GM19372 (cell line): ENCODE measurements at regions not wholly inside any gene's neighbourhood (a gene's known extent, or its start where the extent isn't known, plus 50 kb on each side); places are given as distances from the start of the nearest gene placed in this dataset.
"Not testable (repeated sequence)": the region's sequence is repeated elsewhere in the genome, so short reads cannot be mapped to it uniquely, and the experiment has no call there.

Source experiments
- ATAC-seq: cut with Tn5 transposase; IDR thresholded peaks from one replicate; pipeline ENCODE4 v1.9.1; 2021; ENCODE audit warnings: mild to moderate bottlenecking, low read depth, moderate library complexity; ENCODE audit not compliant: unreplicated experiment

DNA sequence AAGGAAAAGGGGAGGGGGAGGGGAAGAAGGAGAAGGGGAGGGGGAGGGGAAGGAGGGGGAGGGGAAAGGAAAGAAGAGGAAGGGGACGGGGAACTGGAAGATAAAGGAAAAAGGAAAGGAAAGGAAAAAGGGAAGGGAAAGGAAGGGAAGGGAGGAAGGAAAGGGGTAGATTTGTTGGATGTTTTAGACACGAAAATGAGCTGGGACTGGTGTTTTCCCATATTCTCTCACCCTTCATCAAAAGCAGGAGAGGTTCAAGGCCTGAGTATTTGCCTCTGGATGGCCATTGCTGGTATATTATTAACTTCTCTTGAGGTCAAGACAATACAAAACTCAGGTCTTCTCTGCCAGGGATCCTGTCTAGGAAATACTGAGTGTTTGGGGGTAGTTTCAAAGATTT, 652.7 kb downstream of the ANKRD7 start:
- ATAC-seq: no peak

DNA sequence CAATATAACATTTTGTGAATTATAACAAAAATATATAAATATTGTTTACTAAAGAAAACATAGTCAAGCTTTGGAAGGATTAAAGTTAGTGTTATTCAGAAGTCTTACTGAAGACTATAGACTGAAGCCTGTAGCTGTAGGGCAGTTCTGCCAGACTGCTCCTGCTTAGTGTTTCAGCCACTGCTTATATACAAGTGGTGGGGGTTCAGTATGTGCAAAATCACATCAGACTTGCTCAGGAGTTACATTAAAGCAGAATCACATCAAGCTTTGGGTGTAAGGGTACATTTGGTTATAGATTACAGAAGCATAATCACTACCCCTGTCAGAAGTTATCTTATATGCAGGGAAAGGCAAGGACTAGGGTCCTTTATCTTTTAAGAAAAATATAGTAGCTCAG, 653.8 kb downstream of the ANKRD7 start:
- no peak for ATAC-seq

GRCh38 chr7:118898284-118898683, 673.8 kb downstream of the ANKRD7 start:
- ATAC-seq: no peak

DNA sequence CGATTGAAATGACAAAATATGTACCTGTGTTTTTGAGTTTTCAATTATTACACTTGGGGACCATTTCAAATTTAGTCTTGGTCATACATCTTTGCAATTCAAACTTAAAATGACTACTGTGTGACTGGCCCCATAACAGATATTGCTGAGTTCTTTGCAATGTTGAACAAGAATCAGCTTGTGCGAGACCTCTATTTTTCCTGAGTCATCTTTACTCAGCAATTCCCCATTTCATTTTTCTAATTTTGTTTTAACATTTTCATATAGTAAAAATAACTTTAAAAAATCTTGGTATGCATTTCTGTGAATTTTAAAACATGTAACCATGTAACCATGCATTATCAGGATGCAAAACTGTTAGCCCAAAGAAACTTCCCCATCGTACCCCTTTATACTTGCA, 678.1 kb downstream of the ANKRD7 start:
- no peak for ATAC-seq

DNA sequence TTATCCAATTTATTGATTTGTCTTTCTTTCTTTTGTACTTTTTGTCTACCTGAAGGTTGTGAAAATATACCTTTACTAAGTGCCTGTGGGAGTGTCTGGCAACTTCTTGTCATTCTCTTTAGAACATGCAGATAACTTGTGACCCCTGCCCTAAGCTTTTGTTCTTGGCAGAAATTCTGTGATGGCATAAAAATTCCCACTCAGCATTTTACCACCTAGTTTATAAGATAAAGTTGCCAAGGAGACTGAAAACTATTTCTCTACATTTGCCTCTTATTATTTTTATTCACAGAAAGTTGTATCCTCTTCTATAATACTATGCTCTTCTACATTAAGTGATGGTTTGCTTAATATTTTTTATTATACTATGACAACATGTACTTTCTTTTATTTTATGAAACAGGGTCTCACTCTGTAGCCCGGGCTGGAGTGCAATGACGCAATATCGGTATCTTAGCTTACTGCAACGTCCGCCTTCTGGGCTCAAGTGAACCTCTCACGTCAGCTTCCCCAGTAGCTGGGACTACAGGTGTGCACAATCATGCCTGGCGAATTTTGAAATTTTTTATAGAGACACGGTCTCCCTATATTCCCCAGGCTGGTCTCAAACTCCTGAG, 683.5 kb downstream of the ANKRD7 start:
- ATAC-seq: no peak

DNA sequence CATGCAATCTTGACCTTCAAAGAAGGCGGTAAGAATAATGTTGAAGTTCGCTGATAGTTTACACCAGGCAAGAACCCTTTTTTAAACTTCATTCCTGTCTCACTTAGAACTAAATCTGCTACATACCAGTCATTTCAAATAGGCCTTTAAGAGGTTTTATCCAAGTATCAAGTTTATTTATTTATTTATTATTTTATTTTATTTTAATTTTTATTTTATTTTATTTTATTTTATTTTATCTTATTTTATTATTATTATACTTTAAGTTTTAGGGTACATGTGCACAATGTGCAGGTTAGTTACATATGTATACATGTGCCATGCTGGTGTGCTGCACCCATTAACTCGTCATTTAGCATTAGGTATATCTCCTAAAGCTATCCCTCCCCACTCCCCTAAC, 691.6 kb downstream of the ANKRD7 start:
- not testable (repeated sequence) for ATAC-seq

- ATAC-seq: no peak
Observed at GRCh38 chr7:118918556-118918955, 694.1 kb downstream of the ANKRD7 start.

GRCh38 chr7:118938845-118939244, 714.3 kb downstream of the ANKRD7 start:
- no peak for ATAC-seq

- no peak for ATAC-seq
Observed at GRCh38 chr7:118944271-118944670, 719.8 kb downstream of the ANKRD7 start.

- ATAC-seq: no peak
Observed at GRCh38 chr7:118945911-118946682, 721.6 kb downstream of the ANKRD7 start.

DNA sequence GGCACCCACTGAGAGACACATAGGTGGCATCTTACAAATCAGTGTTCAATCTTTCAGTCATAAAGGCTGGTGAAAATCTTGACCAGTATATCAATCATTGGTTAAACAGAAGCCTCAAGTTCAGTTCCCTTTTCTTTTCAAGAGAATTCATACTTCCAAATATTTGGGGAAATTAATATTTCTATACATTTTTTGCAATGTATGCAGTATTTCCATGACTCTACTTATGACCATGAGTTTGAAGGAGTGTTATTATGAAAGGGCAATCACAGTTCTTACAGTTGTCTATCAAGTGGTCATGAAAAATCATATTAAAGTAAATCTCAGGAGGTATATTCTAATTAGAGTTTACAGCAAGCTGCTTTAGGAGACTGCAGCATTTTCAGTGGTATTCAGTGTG, 724.0 kb downstream of the ANKRD7 start:
- no peak for ATAC-seq

DNA sequence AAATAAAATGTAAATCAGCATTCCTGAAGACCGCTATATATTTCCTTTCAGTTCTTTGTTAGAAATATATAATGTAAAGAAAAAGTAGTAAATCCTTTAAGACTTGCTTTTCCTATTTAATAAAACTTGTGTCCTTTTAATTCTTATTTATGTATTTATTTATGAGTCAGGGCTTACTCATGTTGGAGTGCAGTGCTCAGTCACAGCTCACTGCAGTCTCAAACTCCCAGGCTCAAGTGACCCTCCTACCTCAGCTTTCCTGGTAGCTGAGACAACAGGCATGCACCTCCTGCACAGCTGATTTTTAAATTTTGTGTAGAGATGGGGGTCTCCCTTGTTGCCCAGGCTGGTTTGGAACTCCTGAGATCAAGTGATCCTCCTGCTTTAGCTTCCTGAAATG, 724.5 kb downstream of the ANKRD7 start:
- ATAC-seq: no peak

- not testable (repeated sequence) for ATAC-seq
Observed at GRCh38 chr7:118956285-118956684, 731.8 kb downstream of the ANKRD7 start.

GRCh38 chr7:118969370-118969769, 744.9 kb downstream of the ANKRD7 start:
- ATAC-seq: no peak

DNA sequence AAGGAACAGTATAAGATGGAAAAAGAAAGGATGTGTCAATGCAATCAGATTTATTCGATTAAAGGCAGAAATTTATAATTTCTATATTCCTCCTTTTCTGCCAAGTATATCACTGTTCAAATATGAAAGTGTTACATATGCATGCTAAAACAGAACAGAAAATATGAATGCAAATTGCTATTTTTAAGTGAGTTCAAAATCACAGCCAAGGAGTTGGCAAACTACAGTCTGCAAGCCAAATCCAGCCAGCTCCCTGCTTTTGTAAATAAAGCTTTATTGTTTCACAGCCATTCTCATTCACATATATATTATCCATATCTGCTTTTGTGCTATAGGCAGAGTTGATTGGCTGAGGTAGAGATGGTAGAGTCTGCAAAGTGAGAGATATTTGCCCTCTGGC, 747.2 kb downstream of the ANKRD7 start:
- no peak for ATAC-seq

DNA sequence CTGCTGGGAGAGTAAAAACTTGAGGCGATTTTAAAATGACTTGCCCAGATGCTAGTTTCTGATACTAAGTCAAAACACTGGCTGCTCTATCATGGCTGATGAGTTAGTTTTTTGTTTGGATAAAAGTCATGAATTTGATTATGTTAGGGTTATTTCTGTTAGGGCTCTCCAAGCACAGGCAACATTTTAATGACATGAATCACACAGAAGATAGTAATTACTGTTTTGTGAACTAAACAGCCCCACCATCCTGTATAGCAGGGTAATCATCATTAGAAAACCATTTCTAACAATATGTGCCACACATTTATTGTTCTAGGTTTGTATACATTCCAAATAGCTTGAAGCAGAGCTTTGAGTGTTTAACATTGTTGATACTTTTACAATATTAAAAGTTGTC, 750.3 kb downstream of the ANKRD7 start:
- ATAC-seq: no peak

- no peak for ATAC-seq
Observed at GRCh38 chr7:118995350-118995749, 770.8 kb downstream of the ANKRD7 start.

DNA sequence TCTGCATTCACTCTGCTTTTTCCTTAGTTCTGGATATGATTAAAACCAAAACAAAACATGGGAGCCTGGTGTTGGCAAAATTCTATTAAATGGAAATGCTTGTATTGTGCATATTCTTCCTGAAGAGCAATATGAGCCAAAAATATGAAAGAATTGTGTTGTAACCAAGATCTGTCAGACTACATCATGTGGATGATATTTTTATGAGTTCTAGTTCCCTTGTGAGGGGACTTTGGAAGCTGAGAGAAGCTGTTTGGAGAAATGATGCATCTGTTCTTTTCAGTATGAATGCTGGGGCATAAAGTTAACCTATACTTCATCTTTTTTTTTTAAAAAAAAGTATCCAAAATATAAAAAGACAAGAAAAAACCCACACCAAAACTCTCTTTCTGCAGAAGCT, 782.7 kb downstream of the ANKRD7 start:
- ATAC-seq: no peak

DNA sequence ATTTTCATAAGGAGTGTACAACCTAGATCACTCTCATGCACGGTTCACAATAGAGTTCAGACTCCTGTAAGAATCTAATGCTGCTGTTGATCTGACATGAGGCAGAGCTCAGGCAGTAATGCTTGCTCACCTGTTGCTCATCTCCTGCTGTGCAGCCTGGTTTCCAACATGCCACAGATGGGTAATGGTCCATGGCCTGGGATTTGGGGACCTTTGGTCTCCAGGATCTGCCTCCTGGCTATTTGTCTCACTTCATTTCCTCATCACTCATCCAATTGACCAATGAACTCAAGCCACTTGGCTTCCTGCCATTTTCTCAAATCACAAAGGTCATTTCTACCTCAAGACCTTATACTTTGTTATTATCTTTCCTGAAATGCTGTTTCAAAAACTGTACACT, 786.1 kb downstream of the ANKRD7 start:
- no peak for ATAC-seq

DNA sequence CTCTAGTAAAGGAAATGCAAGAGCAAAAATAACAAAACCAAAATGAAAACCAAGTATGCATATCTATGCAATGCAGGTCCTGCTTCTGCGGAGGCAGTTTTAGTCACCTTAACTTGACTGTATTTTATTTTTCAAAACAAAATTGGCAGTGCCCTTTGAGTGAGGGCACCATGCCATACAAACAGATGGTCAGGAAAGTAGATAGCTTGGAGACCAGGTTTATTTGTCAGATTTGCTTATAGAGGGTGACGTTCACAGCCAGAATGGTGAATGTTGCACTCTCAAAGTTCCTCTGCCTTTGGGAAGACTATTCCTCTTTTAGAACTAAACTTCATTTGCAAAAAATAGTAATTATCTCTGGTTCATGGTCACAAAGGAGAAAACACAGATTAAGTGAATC, 801.9 kb downstream of the ANKRD7 start:
- ATAC-seq: no peak

GRCh38 chr7:119028736-119029135, 804.2 kb downstream of the ANKRD7 start:
- ATAC-seq: no peak

GRCh38 chr7:119032136-119032535, 807.6 kb downstream of the ANKRD7 start:
- not testable (repeated sequence) for ATAC-seq
